A549 (cell line): ENCODE measurements at regions not wholly inside any gene's neighbourhood (a gene's known extent, or its start where the extent isn't known, plus 50 kb on each side); places are given as distances from the start of the nearest gene placed in this dataset.

Experiments used
- ATAC-seq, 2 experiments: fragments of 200-7000 bp in 1 of 2; fragments of >200 bp in 1 of 2; cut with Nextera tagmentation in 1 of 2; cut with Tn5 transposase in 1 of 2; 3 replicates each; pipeline versions ENCODE4 v1.8.0 to v1.9.1; 2018 to 2020; ENCODE audit warnings: mild to moderate bottlenecking in 1 of 2, moderate library complexity in 1 of 2
- CTCF ChIA-PET: fragments of 300-600 bp; sonication (Branson Sonifier 250); formaldehyde crosslinking; extraction: SDS; loops from one replicate; lab custom pipeline; 2021; ENCODE audit warnings: antibody characterized with exemption, inconsistent platforms; lab: Yijun Ruan, JAX
- POLR2A ChIA-PET: fragments of 350-600 bp; formaldehyde crosslinking; extraction: SDS; loops from one replicate; lab custom pipeline; 2021; ENCODE audit warnings: antibody characterized with exemption, inconsistent platforms; lab: Yijun Ruan, JAX
- DNase-seq, 2 experiments: peaks; one replicate each; pipeline versions ENCODE4 v3.0.0 to v3.0.0-alpha.2; 2011 to 2016; ENCODE audit warnings: low read depth in 1 of 2, low spot score in 1 of 2
- FAIRE-seq: peaks from 2 replicates; lab custom pipeline; 2011; peaks lifted over from hg19 to GRCh38; lab: Jason Lieb, UNC
- H3K27ac ChIP-seq, 2 experiments: fragments of >200 bp; sonication (Bioruptor Twin); formaldehyde crosslinking; 3 replicates each; pipeline ENCODE4 v1.5.1; 2016 to 2017
- H3K4me1 ChIP-seq: fragments of >200 bp; sonication (Bioruptor Twin); formaldehyde crosslinking; 3 replicates; pipeline ENCODE4 v1.6.1; 2016
- H3K4me2 ChIP-seq: fragments of >200 bp; sonication (Bioruptor Twin); formaldehyde crosslinking; 3 replicates; pipeline ENCODE4 v1.6.1; 2016
- H3K4me3 ChIP-seq: fragments of >200 bp; sonication (Bioruptor Twin); formaldehyde crosslinking; 3 replicates; pipeline ENCODE4 v1.5.1; 2016
- H3K9me3 ChIP-seq: fragments of >200 bp; sonication (Bioruptor Twin); formaldehyde crosslinking; 3 replicates; pipeline ENCODE4 v1.6.1; 2016
- CBX8 ChIP-seq: fragments of 200-600 bp; sonication (generic); IDR thresholded peaks from 2 replicates; pipeline ENCODE4 v1.6.1; 2016
- CHD4 ChIP-seq: fragments of 200-600 bp; sonication (generic); IDR thresholded peaks from 2 replicates; pipeline ENCODE4 v1.6.1; 2016; ENCODE audit warnings: antibody characterized with exemption, mild to moderate bottlenecking, borderline replicate concordance
- EHF ChIP-seq: fragments of 250-450 bp; sonication (Bioruptor Pico); IDR thresholded peaks from 2 replicates; pipeline ENCODE4 v1.5.0; 2020; ENCODE audit warnings: mild to moderate bottlenecking
- EHMT2 ChIP-seq: fragments of 200-600 bp; sonication (generic); IDR thresholded peaks from 2 replicates; pipeline ENCODE4 v1.6.1; 2016; ENCODE audit warnings: antibody characterized with exemption, low read depth, mild to moderate bottlenecking, moderate library complexity
- ELK1 ChIP-seq: fragments of 150-350 bp; IDR thresholded peaks from 2 replicates; pipeline ENCODE4 v1.6.1; 2014; ENCODE audit warnings: low read depth, mild to moderate bottlenecking, low read length
- EP300 ChIP-seq, 2 experiments: fragments of >200 bp; sonication (Bioruptor Twin); formaldehyde crosslinking; IDR thresholded peaks; 2 replicates in 1 of 2; 3 replicates in 1 of 2; pipeline ENCODE4 v1.6.1; 2016 to 2017
- ESRRA ChIP-seq: fragments of 150-350 bp; IDR thresholded peaks from 2 replicates; pipeline ENCODE4 v1.6.1; 2014; ENCODE audit warnings: mild to moderate bottlenecking, low read length, borderline replicate concordance
- FOSL2 ChIP-seq, 2 experiments: fragments of 450-650 bp in 1 of 2; fragments of >200 bp in 1 of 2; sonication (Bioruptor Twin) in 1 of 2; formaldehyde crosslinking; IDR thresholded peaks; 2 replicates each; pipeline versions ENCODE4 v1.5.0 to v1.6.1; 2016 to 2020; ENCODE audit warnings: mild to moderate bottlenecking in 1 of 2, moderate library complexity in 1 of 2
- FOXS1 ChIP-seq: fragments of 250-450 bp; sonication (Bioruptor Pico); IDR thresholded peaks from 2 replicates; pipeline ENCODE4 v1.5.0; 2020; ENCODE audit warnings: mild to moderate bottlenecking, moderate library complexity
- GATA3 ChIP-seq: IDR thresholded peaks from 2 replicates; pipeline ENCODE4 v1.6.1; 2012; ENCODE audit warnings: borderline replicate concordance
- HDAC2 ChIP-seq: fragments of 200-600 bp; sonication (generic); IDR thresholded peaks from 2 replicates; pipeline ENCODE4 v1.6.1; 2016
- HOXB13 ChIP-seq: fragments of 250-450 bp; sonication (Bioruptor Pico); IDR thresholded peaks from 2 replicates; pipeline ENCODE4 v1.5.0; 2020; ENCODE audit warnings: low read depth, mild to moderate bottlenecking, moderate library complexity
- KDM1A ChIP-seq: fragments of 200-600 bp; sonication (generic); IDR thresholded peaks from 2 replicates; pipeline ENCODE4 v1.6.1; 2016; ENCODE audit warnings: low read depth, mild to moderate bottlenecking
- MYC ChIP-seq: IDR thresholded peaks from 2 replicates; pipeline ENCODE4 v1.6.1; 2012; ENCODE audit warnings: mild to moderate bottlenecking, inconsistent platforms, low read length, improper control_type of control experiment, borderline replicate concordance
- NFE2L2 ChIP-seq: fragments of 150-350 bp; conservative IDR thresholded peaks from 2 replicates; pipeline ENCODE4 v1.6.1; 2014; ENCODE audit warnings: low read length
- POLR2AphosphoS2 ChIP-seq: conservative IDR thresholded peaks from 2 replicates; pipeline ENCODE4 v1.6.1; 2012; ENCODE audit warnings: low read length, improper control_type of control experiment, inconsistent platforms
- RFX5 ChIP-seq: fragments of 450-650 bp; IDR thresholded peaks from 2 replicates; pipeline ENCODE4 v1.7.1; 2014; ENCODE audit warnings: antibody characterized with exemption, mild to moderate bottlenecking, moderate library complexity
- RNF2 ChIP-seq: fragments of 200-600 bp; sonication (generic); IDR thresholded peaks from 2 replicates; pipeline ENCODE4 v1.6.1; 2016; ENCODE audit warnings: low read depth, mild to moderate bottlenecking, antibody characterized with exemption, moderate library complexity, borderline replicate concordance
- SREBF2 ChIP-seq: fragments of 450-650 bp; IDR thresholded peaks from 2 replicates; pipeline ENCODE4 v1.6.1; 2014; ENCODE audit warnings: mild to moderate bottlenecking, moderate library complexity
- TP53 ChIP-seq: fragments of 250-450 bp; sonication (Bioruptor Pico); IDR thresholded peaks from 2 replicates; pipeline ENCODE4 v1.5.0; 2021; ENCODE audit warnings: mild to moderate bottlenecking, moderate library complexity
- ZC3H11A ChIP-seq: fragments of 450-650 bp; IDR thresholded peaks from 2 replicates; pipeline ENCODE4 v1.6.1; 2014; ENCODE audit warnings: antibody characterized with exemption, mild to moderate bottlenecking
- ZFP36 ChIP-seq: fragments of 450-650 bp; IDR thresholded peaks from 2 replicates; pipeline ENCODE4 v1.6.1; 2014; ENCODE audit warnings: borderline replicate concordance; ENCODE audit not compliant: partially characterized antibody
- ZSCAN20 ChIP-seq: fragments of 250-450 bp; sonication (Bioruptor Pico); IDR thresholded peaks from 2 replicates; pipeline ENCODE4 v1.8.0; 2022; ENCODE audit warnings: mild to moderate bottlenecking, moderate library complexity
- WGBS: methylation state at CpG from one replicate; pipeline ENCODE4 v1.1.6; 2017; ENCODE audit errors: missing lambda C conversion rate; 5-methylcytosine and 5-hydroxymethylcytosine counted together
- TF ChIP-seq, protein P1 (sequence below): IDR thresholded peaks from 2 replicates; pipeline ENCODE4 v1.6.1; 2012
- TF ChIP-seq, protein P2 (sequence below): fragments of >200 bp; sonication (Bioruptor Twin); formaldehyde crosslinking; IDR thresholded peaks from 2 replicates; pipeline ENCODE4 v1.6.1; 2016

DNA sequence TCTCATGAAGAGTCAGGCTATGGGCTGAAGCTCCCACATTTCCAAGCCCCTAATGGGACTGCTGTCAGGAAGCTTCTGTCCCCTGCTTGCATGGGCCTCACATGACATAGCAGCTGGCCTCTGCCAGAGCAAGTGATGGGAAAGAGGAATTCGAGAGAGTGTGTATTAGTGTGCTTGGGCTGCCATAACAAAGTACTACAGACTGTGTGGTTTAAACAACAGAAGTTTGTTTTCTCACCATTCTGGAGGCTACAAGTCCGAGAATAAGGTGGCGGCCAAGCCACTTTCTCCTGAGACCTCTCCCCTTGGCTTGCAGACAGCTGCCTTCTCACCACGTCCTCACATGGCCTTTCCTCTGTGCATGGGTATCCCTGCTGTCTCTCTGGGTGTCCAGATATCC, 274.4 kb downstream of the NUAK1 start (continued):
- no peak for TF ChIP-seq KDM1A
- no peak for TF ChIP-seq CHD4
- TF ChIP-seq CBX8 = no peak
- no peak for TF ChIP-seq ZFP36
- no peak for TF ChIP-seq POLR2AphosphoS2
- no peak for TF ChIP-seq EP300 (IDR thresholded peaks at IDR 0.05)
- TF ChIP-seq, protein P1, sequence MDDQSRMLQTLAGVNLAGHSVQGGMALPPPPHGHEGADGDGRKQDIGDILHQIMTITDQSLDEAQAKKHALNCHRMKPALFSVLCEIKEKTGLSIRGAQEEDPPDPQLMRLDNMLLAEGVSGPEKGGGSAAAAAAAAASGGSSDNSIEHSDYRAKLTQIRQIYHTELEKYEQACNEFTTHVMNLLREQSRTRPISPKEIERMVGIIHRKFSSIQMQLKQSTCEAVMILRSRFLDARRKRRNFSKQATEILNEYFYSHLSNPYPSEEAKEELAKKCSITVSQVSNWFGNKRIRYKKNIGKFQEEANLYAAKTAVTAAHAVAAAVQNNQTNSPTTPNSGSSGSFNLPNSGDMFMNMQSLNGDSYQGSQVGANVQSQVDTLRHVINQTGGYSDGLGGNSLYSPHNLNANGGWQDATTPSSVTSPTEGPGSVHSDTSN = no peak

DNA sequence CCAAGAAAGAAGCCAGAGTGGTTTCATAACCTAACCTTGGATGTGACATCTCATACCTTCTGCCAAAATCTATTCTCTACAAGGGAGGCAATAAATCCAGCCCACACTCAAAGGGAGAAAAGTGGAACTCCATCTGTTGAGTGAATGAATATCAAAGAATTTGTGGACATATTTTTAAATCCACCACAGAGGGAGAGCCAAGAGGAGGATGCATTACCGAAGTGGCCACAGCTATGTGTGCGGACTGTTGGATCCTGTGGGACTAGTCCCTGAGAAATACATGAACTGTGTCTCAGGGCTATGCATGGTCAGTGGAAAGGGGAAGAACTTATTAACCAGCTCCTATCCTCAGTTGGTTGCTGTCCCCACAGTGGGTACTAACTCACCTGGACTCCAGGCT, 273.9 kb downstream of the NUAK1 start:
- Histone ChIP-seq H3K27ac (no peak overlapping the region), H3K9me3 (no peaks in the 10 kb centered on the region), H3K4me3 (no peak overlapping the region), H3K4me1 (no peaks in the 10 kb centered on the region), H3K4me2 (no peak overlapping the region)
- ATAC-seq (no peak), FAIRE-seq (no peak), DNase-seq (no peak)
- CTCF ChIA-PET = interaction anchor here (0.6 kb wide), 1 partner anchor 108 kb away, joined by 3 read pairs; no protein-coding TSS in a partner anchor
- WGBS = 76% methylated on average over 2 of the region's 2 CpGs
- POLR2A ChIA-PET = no interaction called here
- TF ChIP-seq FOSL2 (IDR thresholded peaks at IDR 0.05) (no peak), FOSL2 (CRISPR knock-in tag; IDR thresholded peaks at IDR 0.05) (no peak), NFE2L2 (no peak), CBX8 (no peak), ZC3H11A (no peak), RFX5 (no peak), TP53 (CRISPR knock-in tag) (no peak), GATA3 (no peak), RNF2 (no peak), FOXS1 (CRISPR knock-in tag) (no peak)
- TF ChIP-seq, protein P2, sequence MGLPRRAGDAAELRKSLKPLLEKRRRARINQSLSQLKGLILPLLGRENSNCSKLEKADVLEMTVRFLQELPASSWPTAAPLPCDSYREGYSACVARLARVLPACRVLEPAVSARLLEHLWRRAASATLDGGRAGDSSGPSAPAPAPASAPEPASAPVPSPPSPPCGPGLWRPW = no peak

DNA sequence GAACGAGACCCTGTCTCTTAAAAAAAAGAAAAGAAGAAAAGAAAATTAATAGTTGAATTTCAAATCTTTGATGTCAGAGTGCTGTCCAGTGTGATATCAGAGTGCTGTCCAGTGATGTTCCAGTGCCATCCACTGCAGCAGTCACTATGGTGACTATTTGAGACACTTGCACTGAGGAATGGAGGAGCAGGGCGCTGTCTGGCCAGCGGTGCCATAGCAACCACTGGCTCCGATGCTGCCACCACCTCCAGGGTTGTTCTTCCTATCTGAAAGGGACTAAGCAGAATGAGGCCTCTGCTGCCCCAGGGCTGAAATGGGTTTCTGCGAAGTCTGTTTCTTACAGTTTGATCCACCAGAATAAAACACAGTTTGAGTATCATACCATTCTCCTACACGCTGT, 272.9 kb downstream of the NUAK1 start:
- no peak overlapping the region for H3K4me3 ChIP-seq
- no peak for TF ChIP-seq EHMT2
- TF ChIP-seq SREBF2 = no peak
- no peak for TF ChIP-seq ESRRA
- TF ChIP-seq EHF (CRISPR knock-in tag) = no peak
- no peak for TF ChIP-seq CBX8
- TF ChIP-seq HDAC2 = no peak
- TF ChIP-seq ZSCAN20 (CRISPR knock-in tag) = no peak
- no peak for TF ChIP-seq MYC
- TF ChIP-seq HOXB13 (CRISPR knock-in tag) = no peak
- no peak for TF ChIP-seq ELK1
- no peak for TF ChIP-seq ZFP36
- no peak for TF ChIP-seq TP53 (CRISPR knock-in tag)
- TF ChIP-seq, all 56 proteins: peak for 0
- ATAC-seq (no peak), FAIRE-seq (no peak), DNase-seq (no peak)
- H3K27ac ChIP-seq = no peak overlapping the region
- POLR2A ChIA-PET = no interaction called here
- no peaks in the 10 kb centered on the region; the same call in 2 of the 3 replicates for H3K9me3 ChIP-seq
- no peak overlapping the region for H3K4me2 ChIP-seq
- CTCF ChIA-PET = no interaction called here
- no peaks in the 10 kb centered on the region for H3K4me1 ChIP-seq
- 77% methylated on average over 6 of the region's 6 CpGs for WGBS
